Suppressor macrophage (primary cell): ENCODE measurements at regions not wholly inside any gene's neighbourhood (a gene's known extent, or its start where the extent isn't known, plus 50 kb on each side); places are given as distances from the start of the nearest gene placed in this dataset.
"Not testable (repeated sequence)": the region's sequence is repeated elsewhere in the genome, so short reads cannot be mapped to it uniquely, and the experiment has no call there.

Source experiments
- DNase-seq, 4 experiments: peaks; one replicate each; pipeline ENCODE4 v3.0.0-alpha.2; 2020 to 2022

GRCh38 chr14:43019826-43020225 is 1413.2 kb downstream of the LRFN5 start:
- DNase-seq = no peak

DNA sequence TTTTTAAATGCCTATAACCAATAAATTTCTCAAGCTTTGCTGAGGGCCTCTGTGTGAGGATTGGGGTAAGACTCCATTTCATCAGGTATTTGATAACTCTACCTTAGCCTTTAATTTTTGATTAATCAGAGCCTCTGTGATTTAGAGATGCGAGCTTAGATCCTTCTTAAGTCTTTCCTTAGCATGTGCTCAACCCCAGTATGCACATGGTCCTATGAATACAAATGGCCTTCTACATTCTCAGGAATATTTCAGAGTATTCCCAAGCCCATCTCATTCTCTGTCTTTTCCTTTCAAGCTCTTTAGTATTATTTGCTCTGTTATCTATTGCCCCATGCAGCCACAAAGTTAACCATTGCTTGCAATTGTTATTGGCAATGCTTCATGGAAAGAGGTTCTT is 1407.7 kb downstream of the LRFN5 start:
- DNase-seq = no peak

GRCh38 chr14:43012817-43013216 is 1406.1 kb downstream of the LRFN5 start:
- DNase-seq = no peak

GRCh38 chr14:43005807-43006206 is 1399.1 kb downstream of the LRFN5 start:
- peak; percentile 1 to 38 (median 16) for DNase-seq

- peak in 1 of 4 experiments; percentile 6 for DNase-seq
Measured at GRCh38 chr14:43003845-43004244, 1397.2 kb downstream of the LRFN5 start.

DNA sequence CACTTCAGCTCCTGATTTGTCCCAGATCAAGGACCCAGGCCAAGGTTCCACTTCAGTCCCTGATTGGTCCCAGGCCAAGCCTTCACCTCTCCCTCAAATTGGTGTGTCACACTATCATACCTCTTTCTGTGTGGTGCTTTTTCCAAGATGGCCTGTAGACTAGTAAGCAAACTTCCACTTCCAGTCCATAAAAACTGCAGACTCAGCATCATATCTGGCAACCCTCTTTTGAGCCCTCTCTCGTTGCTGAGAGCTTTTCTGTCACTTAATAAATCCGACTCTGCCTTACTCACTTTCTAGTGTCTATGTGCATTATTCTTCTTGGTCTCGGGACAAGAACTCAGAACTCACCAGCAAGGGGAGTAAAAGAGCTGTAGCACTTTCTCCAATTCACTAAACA is 1395.1 kb downstream of the LRFN5 start:
- DNase-seq = no peak

- no peak for DNase-seq
Measured at GRCh38 chr14:42994051-42994736, 1387.5 kb downstream of the LRFN5 start.

DNA sequence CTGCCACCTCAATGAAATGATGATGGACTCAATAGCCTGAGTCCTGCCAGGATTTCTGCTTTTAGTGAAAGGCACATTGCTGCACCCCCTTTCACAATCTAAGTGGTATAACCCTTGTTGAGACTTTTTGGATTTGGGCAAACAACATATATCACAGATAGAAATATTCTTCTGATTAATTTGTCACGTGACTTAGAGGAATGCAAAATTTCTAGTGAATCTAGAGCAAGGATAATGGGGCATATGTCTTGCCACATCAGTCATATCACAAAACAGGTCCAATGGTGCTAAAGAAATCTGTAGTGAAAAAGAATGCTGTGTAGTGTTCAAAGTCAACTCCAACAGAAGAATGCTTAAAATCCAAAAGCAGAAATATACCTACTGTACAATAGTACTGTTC is 1386.3 kb downstream of the LRFN5 start:
- no peak for DNase-seq

DNA sequence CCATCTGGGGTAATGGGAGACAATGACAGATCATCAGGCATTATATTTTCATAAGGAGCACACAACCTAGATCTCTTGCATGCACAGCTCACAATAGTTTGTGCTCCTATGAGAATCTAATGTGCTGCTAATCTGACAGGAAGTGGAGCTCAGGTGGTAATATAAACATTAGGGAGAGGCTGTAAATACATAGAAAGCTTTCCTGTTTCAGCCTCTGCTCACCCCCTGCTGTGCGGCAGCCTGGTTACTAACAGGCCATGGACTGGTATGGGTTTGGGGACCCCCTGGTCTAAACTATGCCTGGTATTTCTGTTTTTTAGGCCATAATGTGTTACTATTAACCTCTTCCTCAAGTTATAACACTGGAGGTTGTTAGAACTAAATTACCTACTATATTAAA is 1373.7 kb downstream of the LRFN5 start:
- no peak for DNase-seq

GRCh38 chr14:42973171-42973570 is 1366.5 kb downstream of the LRFN5 start:
- DNase-seq = not testable (repeated sequence)

- DNase-seq = no peak
Measured at GRCh38 chr14:42965512-42965911, 1358.8 kb downstream of the LRFN5 start.

DNA sequence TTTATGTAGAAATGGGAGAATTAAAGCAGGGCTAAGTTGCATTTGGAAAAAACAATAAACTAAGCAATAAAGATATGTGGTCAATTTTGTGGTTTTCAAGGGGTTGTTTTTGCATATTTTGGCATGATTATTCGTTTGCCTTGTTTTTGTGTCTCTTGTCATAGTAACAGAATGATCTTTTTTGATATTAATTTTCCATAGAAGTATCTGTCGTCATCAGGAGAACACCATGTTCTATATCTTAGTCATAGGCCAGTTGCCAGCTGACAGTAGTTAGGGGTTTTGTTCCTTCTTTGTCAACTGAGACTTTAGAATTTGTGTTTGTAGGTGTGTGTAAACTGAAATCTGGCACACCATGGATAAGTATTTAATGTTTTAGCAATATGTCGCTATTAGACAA is 1354.8 kb downstream of the LRFN5 start:
- no peak for DNase-seq

DNA sequence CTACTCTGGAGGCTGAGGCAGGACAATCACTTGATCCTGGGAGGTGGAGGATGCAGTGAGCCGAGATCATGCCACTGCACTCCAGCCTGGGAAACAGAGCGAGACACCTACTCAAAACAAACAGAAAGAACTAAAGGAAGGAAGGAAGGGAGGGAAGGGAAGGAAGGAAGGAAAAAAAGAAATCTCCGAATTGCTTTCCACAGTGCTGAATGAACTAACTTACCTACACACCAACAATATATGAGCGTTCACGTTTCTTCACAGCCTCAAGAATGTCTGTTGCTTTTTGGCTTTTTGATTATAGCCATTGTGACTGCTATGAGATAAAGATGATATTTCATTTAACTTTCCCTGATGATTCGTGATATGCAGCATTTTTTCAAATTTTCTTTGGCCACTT is 1343.7 kb downstream of the LRFN5 start:
- DNase-seq = no peak

DNA sequence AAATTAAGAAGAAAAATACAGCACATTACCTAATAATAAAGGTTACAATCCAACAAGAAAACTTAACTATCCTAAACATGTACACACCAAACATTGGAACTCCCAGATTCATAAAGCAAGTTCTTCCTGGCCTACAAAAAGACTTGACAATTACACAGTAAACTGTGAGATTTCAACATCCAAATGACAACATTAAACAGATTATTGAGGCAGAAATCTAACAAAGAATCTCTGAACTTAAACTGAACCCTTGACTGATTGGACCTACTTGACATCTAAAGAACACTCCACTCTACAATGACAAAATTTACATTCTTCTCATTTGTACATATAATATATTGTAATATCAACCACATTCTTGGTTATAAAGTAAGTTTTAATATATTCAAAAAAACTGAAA is 1341.3 kb downstream of the LRFN5 start:
- no peak for DNase-seq

- no peak for DNase-seq
Measured at GRCh38 chr14:42944284-42944683, 1337.6 kb downstream of the LRFN5 start.

DNA sequence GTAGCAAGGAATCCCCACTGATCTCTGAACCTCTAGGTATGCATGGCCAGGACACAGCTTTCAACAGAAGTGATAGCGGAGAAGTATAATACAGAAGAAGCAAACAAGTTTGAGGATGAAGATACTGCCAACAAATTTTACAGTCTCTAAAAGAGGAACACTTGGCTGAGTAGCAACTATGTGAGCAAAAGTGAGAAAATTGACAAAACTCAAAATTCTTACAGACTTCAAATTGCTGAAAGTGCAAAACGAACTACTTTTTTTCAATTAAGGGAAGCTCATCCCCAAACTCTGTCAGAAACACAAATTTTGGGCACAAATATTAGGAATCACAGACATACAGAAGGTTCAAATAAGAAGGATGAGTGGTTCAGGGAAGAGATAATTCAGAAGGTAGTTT is 1324.6 kb downstream of the LRFN5 start:
- DNase-seq = peak in 2 of 4 experiments; percentile 3 to 32

DNA sequence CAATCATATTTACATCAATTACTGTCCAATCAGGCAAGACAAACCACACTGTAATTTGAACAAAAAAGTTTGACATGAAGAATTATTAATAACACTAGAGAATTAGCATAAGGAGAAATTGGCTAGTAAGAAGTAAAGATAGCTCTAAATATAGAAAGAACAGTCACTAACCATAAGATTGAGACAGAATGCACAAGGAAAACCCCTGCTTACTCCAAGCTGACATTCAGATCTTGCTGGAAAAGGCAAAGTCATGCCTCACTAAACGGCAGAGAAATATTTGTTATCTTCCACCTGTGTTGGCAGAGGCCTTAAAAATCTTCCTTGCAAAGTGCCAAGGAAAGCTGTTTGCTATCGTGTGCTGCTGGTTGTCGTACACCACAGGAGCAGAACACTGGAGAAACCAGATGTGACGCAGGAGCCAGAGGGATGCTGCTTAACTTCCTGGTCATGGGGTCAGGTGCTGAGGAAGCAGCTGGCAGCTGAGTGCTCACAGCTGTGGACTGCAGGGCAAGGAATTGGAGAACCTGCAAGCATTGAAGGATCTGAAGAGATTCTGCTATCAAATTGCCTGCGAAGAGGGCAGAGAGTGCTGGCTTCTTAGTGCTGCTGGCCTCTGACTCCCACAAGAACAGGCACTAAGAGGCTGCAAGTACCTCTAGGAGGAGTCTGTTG is 1323.3 kb downstream of the LRFN5 start:
- DNase-seq = peak; percentile 83 to 91 (median 84)

DNA sequence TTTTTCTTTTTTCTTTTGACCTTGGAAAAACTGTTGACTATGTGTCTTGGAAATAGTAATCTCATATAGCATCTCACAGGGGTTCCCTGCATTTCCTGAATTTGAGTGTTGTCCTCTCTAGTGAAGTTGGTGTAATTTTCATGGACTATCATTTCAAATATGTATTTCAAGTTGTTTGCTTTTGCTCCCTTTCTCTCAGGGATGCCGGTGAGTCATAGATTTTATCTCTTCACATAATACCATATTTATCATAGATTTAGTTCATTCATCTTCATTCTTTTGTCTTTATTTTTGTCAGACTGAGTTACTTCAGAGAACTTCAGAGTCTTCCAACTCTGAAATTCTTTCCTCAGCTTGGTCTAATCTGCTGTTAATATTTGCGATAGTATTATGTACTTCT is 1320.6 kb downstream of the LRFN5 start:
- no peak for DNase-seq

DNA sequence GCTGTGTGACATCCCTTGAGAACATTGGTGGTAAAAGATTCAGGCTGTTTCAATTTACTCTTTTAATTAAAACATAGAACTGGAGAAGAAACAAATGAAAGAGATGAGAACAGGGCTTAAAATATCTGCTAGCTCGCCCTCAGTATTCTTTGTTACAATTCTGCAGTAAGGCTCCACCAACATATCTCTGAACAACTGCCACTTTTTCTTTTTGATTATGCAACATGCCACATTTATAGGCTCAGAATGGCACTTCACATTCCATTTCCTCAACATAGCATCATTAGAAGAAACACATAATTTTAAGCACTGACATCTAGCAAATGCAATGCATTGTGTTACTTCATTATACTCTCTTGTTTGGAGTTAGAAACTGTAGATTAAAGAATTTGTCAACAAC is 1315.2 kb downstream of the LRFN5 start:
- DNase-seq = no peak

- DNase-seq = no peak
Measured at GRCh38 chr14:42918615-42919014, 1311.9 kb downstream of the LRFN5 start.

GRCh38 chr14:42911642-42912041 is 1305.0 kb downstream of the LRFN5 start:
- peak in 2 of 4 experiments; percentile 8 to 26 for DNase-seq

- no peak for DNase-seq
Measured at GRCh38 chr14:42909659-42910058, 1303.0 kb downstream of the LRFN5 start.

DNA sequence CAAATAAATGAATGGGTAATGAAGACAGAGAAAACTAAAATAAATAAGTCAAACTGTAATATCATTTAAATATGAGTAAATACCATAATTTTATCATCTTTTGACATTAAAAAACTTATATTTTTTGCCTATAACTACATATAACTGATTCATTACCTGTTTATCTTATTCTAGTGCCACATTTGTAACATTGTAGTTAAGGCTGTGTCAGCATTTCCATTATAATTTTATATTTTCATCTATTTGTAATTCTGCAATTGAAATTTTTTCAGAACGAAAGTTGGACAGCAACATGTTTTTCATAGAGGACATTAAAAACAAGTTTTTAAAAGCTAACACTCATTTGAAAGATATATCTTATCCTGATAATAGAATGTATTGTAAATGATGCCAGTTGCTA is 1286.5 kb downstream of the LRFN5 start:
- DNase-seq = no peak

DNA sequence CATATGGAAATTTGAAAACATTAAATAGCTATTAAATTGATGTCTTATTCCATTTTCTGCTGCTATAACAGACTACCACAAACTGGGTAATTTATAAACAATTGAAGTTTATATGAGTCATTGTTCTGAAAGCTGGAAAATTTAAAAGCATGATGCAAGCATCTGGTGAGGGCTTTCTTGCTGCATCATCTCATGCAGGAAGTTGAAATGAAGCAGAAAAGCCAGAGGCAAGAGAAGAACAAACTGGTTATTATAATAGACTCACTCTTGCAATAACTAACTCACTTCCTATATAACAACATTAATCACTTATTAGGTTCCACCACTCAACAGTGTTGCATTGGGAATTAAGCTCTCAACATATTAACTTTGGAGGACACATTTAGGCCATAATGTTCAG is 1277.4 kb downstream of the LRFN5 start:
- peak; percentile 58 to 85 (median 70) for DNase-seq
